CD8-positive, alpha-beta memory T cell (primary cell): ENCODE measurements at regions not wholly inside any gene's neighbourhood (a gene's known extent, or its start where the extent isn't known, plus 50 kb on each side); places are given as distances from the start of the nearest gene placed in this dataset.
"Not testable (repeated sequence)": the region's sequence is repeated elsewhere in the genome, so short reads cannot be mapped to it uniquely, and the experiment has no call there.

ENCODE experiments used
- CTCF ChIA-PET: fragments of 350-600 bp; sonication (Branson Sonifier 250); formaldehyde crosslinking; loops from one replicate; lab custom pipeline; 2021; ENCODE audit warnings: antibody characterized with exemption; lab: Charles Lee
- POLR2A ChIA-PET: fragments of 350-600 bp; sonication (Branson Sonifier 250); formaldehyde crosslinking; loops from one replicate; lab custom pipeline; 2021; ENCODE audit warnings: antibody characterized with exemption; lab: Charles Lee
- DNase-seq, 5 donors: peaks; one replicate each; pipeline versions ENCODE4 v3.0.0 to v3.0.0-alpha.2; 2020 to 2022; ENCODE audit warnings: mixed read lengths in 1 of 5
- H3K27ac ChIP-seq: one replicate; pipeline ENCODE4 v1.7.0; 2013; ENCODE audit warnings: low read depth, mild to moderate bottlenecking, low read length, moderate library complexity
- H3K27me3 ChIP-seq: 2 replicates; pipeline ENCODE4 v1.7.0; 2013; ENCODE audit warnings: low read length, mild to moderate bottlenecking; ENCODE audit not compliant: insufficient read depth, poor library complexity, severe bottlenecking
- H3K36me3 ChIP-seq: 2 replicates; pipeline ENCODE4 v1.7.0; 2013; ENCODE audit warnings: mild to moderate bottlenecking, low read length, moderate library complexity; ENCODE audit not compliant: insufficient read depth
- H3K4me1 ChIP-seq: 2 replicates; pipeline ENCODE4 v1.7.0; 2013; ENCODE audit warnings: mild to moderate bottlenecking, low read length, moderate library complexity; ENCODE audit not compliant: insufficient read depth
- H3K4me3 ChIP-seq: 2 replicates; pipeline ENCODE4 v1.7.0; 2013; ENCODE audit warnings: mild to moderate bottlenecking, low read length
- H3K9me3 ChIP-seq: 2 replicates; pipeline ENCODE4 v1.7.0; 2013; ENCODE audit warnings: mild to moderate bottlenecking, low read length
- H3K27ac Mint-ChIP-seq, 8 donors: one replicate each; pipeline ENCODE4 v1.8.0; 2020 to 2021; ENCODE audit warnings: mixed read lengths in 8 of 8, mild to moderate bottlenecking in 6 of 8, inconsistent platforms in 3 of 8, moderate library complexity in 3 of 8
- H3K27me3 Mint-ChIP-seq, 2 donors: one replicate each; pipeline ENCODE4 v1.8.0; 2020 to 2021; ENCODE audit warnings: mixed read lengths in 2 of 2, mild to moderate bottlenecking in 1 of 2, moderate library complexity in 1 of 2
- H3K36me3 Mint-ChIP-seq, 3 donors: one replicate each; pipeline ENCODE4 v1.8.0; 2020 to 2021; ENCODE audit warnings: mixed read lengths in 3 of 3, inconsistent platforms in 1 of 3, mild to moderate bottlenecking in 1 of 3
- H3K4me1 Mint-ChIP-seq, 3 donors: one replicate each; pipeline ENCODE4 v1.8.0; 2020 to 2021; ENCODE audit warnings: mixed read lengths in 3 of 3, inconsistent platforms in 1 of 3, mild to moderate bottlenecking in 1 of 3
- H3K4me3 Mint-ChIP-seq, 7 donors: one replicate each; pipeline ENCODE4 v1.8.0; 2020 to 2021; ENCODE audit warnings: mixed read lengths in 7 of 7, mild to moderate bottlenecking in 6 of 7, moderate library complexity in 4 of 7, inconsistent platforms in 2 of 7
- H3K9me3 Mint-ChIP-seq, 5 donors: one replicate each; pipeline ENCODE4 v1.8.0; 2020 to 2022; ENCODE audit warnings: mixed read lengths in 5 of 5, mild to moderate bottlenecking in 3 of 5, moderate library complexity in 2 of 5, inconsistent platforms in 1 of 5

DNA sequence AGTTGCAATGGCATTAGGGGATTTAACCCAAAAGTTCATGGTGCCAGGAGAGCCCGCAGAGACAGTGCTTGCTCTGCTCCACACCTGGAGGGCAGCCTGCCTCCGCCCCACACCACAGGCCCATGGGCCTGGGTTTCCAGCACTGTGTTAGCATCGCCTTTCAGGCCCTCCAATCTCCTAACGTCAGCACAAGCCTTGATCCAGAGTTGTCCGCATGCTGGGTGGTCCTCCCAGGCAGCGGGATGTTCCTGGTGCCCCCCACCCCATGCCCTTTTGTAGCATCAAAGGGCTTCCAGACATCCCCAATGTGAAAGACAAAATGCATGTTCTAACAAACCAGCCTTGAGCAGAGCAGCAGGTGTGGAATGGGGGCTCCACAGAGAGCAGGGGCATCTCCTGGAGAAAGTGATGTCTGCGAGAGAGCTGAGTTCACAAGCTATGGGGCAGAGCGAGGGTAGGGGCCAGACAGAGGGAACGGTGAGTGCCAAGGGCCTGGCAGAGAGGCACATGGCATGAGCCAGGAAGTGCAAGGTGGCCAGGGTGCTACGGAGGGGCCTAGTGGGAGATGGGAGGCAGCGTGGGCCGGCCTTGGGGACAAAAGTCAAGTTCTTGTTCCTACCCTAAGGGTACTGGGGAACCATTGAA is 119.2 kb downstream of the CYP26B1 start:
- Histone ChIP-seq H3K27ac (no peak overlapping the region), H3K36me3 (no peaks in the 10 kb centered on the region), H3K27me3 (no peaks in the 10 kb centered on the region), H3K9me3 (no peaks in the 10 kb centered on the region), H3K4me1 (no peaks in the 10 kb centered on the region), H3K4me3 (no peak overlapping the region)
- H3K27ac Mint-ChIP-seq: no peak overlapping the region
- peaks cover 4 to 6% of the 10 kb centered on the region in 2 donors for H3K27me3 Mint-ChIP-seq
- H3K9me3 Mint-ChIP-seq: peaks cover 0 to 3% (median 0%) of the 10 kb centered on the region in 5 donors
- ChIA-PET CTCF (no interaction called here), POLR2A (no interaction called here)
- no peaks in the 10 kb centered on the region for H3K36me3 Mint-ChIP-seq
- no peak for DNase-seq
- no peaks in the 10 kb centered on the region for H3K4me1 Mint-ChIP-seq
- no peak overlapping the region for H3K4me3 Mint-ChIP-seq

DNA sequence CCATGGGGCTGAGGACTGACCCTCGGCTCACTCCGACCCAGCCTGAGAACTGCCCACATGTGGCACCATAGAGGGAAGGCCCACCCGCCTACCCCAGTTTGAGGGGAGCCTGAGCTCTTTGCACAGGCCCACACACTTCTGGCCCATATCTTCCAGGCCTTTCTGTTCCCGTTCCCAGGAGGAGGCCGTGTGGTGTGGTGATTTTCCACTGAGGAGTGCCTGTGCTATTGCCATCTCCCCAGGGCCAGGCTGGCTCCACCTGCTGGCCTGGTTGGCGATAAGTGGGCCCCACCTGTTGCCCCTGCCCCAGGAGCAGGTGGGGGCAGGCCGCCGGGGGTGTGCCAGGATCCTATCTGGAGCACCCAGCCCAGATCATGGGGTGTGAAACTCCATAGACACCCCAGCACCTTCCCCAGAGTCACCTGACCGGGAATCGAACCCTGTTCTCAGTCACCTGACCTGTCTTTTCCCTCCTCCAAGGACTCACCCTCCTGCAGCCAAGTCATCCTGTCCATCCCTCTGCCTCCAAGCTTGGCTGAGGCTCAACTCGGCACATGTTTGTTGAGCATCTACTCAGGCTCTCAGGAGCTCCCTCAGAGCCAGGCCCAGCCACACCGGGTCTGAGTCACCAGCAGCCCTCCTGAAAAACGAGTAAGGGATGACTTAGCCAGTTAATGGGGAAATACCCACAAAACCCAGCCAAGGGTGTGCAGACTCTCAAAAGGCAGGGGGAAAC is 120.1 kb downstream of the CYP26B1 start:
- Mint-ChIP-seq H3K36me3 (no peaks in the 10 kb centered on the region), H3K9me3 (peaks cover 0 to 3% (median 0%) of the 10 kb centered on the region in 5 donors), H3K4me1 (no peaks in the 10 kb centered on the region), H3K27ac (no peak overlapping the region), H3K4me3 (no peak overlapping the region), H3K27me3 (peaks cover 0 to 3% of the 10 kb centered on the region in 2 donors)
- POLR2A ChIA-PET: no interaction called here
- CTCF ChIA-PET: no interaction called here
- no peak overlapping the region for H3K27ac ChIP-seq
- H3K27me3 ChIP-seq: no peaks in the 10 kb centered on the region
- H3K4me1 ChIP-seq: no peaks in the 10 kb centered on the region
- no peak for DNase-seq
- H3K9me3 ChIP-seq: no peaks in the 10 kb centered on the region
- H3K4me3 ChIP-seq: no peak overlapping the region
- no peaks in the 10 kb centered on the region for H3K36me3 ChIP-seq

DNA sequence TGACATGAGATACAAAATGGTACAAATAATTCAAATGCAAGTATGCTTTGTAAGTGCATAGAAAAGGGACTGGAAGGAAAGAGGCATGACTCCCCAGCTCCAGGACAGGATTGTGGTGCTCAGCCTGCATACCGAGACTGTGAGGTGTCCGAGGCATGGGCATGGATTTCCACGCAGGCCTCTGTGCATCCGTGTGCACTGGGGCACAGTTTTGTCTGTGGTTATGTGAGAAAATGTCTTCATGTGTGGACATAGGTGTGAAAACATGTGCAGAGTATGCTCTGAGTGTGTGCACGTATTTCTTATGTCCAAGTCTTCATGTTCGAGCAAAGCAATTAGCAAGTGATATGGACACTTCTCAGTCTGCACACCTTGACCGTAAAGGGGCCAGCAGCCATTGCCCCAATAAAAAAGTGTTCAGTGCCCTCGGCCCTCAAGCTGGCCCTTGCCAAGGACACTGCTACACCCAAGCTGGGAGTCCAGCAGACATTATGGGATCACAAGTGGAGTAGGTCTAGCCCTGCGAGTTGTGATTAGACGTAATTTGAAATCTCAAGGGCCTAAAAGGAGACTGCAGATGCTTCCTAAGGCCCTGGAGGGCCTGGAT is 120.7 kb downstream of the CYP26B1 start:
- Histone ChIP-seq H3K4me1 (no peaks in the 10 kb centered on the region), H3K4me3 (no peak overlapping the region), H3K27me3 (no peaks in the 10 kb centered on the region), H3K27ac (no peak overlapping the region), H3K9me3 (no peaks in the 10 kb centered on the region), H3K36me3 (no peaks in the 10 kb centered on the region)
- DNase-seq: no peak
- Mint-ChIP-seq H3K4me1 (no peaks in the 10 kb centered on the region), H3K27ac (no peak overlapping the region), H3K4me3 (no peak overlapping the region), H3K27me3 (peaks cover 0 to 3% of the 10 kb centered on the region in 2 donors), H3K9me3 (peaks cover 0 to 5% (median 0%) of the 10 kb centered on the region in 5 donors), H3K36me3 (no peaks in the 10 kb centered on the region)
- ChIA-PET CTCF (no interaction called here), POLR2A (no interaction called here)

- H3K27me3 ChIP-seq: no peaks in the 10 kb centered on the region
- H3K4me1 Mint-ChIP-seq: no peaks in the 10 kb centered on the region
- POLR2A ChIA-PET: no interaction called here
These were observed 123.0 kb downstream of the CYP26B1 start for GRCh38 chr2:72024451-72025175.

GRCh38 chr2:72023678-72024390 is 123.8 kb downstream of the CYP26B1 start:
- DNase-seq: no peak

More at GRCh38 chr2:72024451-72025175, 123.0 kb downstream of the CYP26B1 start:
- CTCF ChIA-PET: no interaction called here
- Histone ChIP-seq H3K9me3 (no peaks in the 10 kb centered on the region), H3K4me3 (no peak overlapping the region), H3K36me3 (no peaks in the 10 kb centered on the region), H3K4me1 (no peaks in the 10 kb centered on the region), H3K27ac (no peak overlapping the region)
- H3K36me3 Mint-ChIP-seq: no peaks in the 10 kb centered on the region
- no peak overlapping the region for H3K4me3 Mint-ChIP-seq
- no peak for DNase-seq
- H3K9me3 Mint-ChIP-seq: peaks cover 0 to 5% (median 0%) of the 10 kb centered on the region in 5 donors
- no peak overlapping the region for H3K27ac Mint-ChIP-seq
- H3K27me3 Mint-ChIP-seq: peaks cover 0 to 3% of the 10 kb centered on the region in 2 donors

DNA sequence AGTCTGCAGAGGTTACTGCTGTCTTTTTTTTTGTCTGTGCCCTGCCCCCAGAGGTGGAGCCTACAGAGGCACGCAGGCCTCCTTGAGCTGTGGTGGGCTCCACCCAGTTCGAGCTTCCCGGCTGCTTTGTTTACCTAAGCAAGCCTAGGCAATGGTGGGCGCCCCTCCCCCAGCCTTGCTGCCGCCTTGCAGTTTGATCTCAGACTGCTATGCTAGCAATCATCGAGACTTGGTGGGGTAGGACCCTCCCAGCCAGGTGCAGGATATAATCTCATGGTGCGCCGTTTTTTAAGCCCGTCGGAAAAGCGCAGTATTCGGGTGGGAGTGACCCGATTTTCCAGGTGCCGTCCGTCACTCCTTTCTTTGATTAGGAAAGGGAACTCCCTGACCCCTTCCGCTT is 126.3 kb downstream of the CYP26B1 start:
- H3K4me1 Mint-ChIP-seq, H3K27ac ChIP-seq, POLR2A ChIA-PET, H3K9me3 ChIP-seq, H3K27me3 ChIP-seq, H3K36me3 ChIP-seq, H3K36me3 Mint-ChIP-seq, H3K4me1 ChIP-seq, H3K9me3 Mint-ChIP-seq, H3K27ac Mint-ChIP-seq, DNase-seq, H3K27me3 Mint-ChIP-seq, CTCF ChIA-PET, H3K4me3 ChIP-seq: not testable (repeated sequence)
- peak overlapping the region in 1 of 7 donors; percentile 44 for H3K4me3 Mint-ChIP-seq

More at GRCh38 chr2:72023678-72024390, 123.8 kb downstream of the CYP26B1 start:
- Mint-ChIP-seq H3K36me3 (no peaks in the 10 kb centered on the region), H3K27ac (no peak overlapping the region), H3K4me3 (no peak overlapping the region), H3K27me3 (peaks cover 0 to 3% of the 10 kb centered on the region in 2 donors), H3K4me1 (no peaks in the 10 kb centered on the region), H3K9me3 (peaks cover 0 to 2% (median 0%) of the 10 kb centered on the region in 5 donors)
- Histone ChIP-seq H3K27me3 (no peaks in the 10 kb centered on the region), H3K4me3 (no peak overlapping the region), H3K4me1 (no peaks in the 10 kb centered on the region), H3K27ac (no peak overlapping the region), H3K36me3 (no peaks in the 10 kb centered on the region), H3K9me3 (no peaks in the 10 kb centered on the region)
- POLR2A ChIA-PET: no interaction called here
- CTCF ChIA-PET: interaction anchor here (0.7 kb wide), 1 partner anchor 19 kb away, joined by 3 read pairs; no protein-coding TSS in a partner anchor

- Histone ChIP-seq H3K4me3 (no peak overlapping the region), H3K27ac (no peak overlapping the region), H3K36me3 (no peaks in the 10 kb centered on the region), H3K27me3 (no peaks in the 10 kb centered on the region), H3K4me1 (no peaks in the 10 kb centered on the region), H3K9me3 (no peaks in the 10 kb centered on the region)
- POLR2A ChIA-PET: no interaction called here
- Mint-ChIP-seq H3K4me3 (no peak overlapping the region), H3K36me3 (no peaks in the 10 kb centered on the region), H3K27me3 (no peaks in the 10 kb centered on the region), H3K9me3 (peaks cover 0 to 2% (median 0%) of the 10 kb centered on the region in 5 donors), H3K4me1 (no peaks in the 10 kb centered on the region), H3K27ac (no peak overlapping the region)
- no peak for DNase-seq
- CTCF ChIA-PET: no interaction called here
These were observed 132.4 kb downstream of the CYP26B1 start for GRCh38 chr2:72015266-72015665.
